GM06990 (cell line): ENCODE measurements at regions not wholly inside any gene's neighbourhood (a gene's known extent, or its start where the extent isn't known, plus 50 kb on each side); places are given as distances from the start of the nearest gene placed in this dataset.
"Not testable (repeated sequence)": the region's sequence is repeated elsewhere in the genome, so short reads cannot be mapped to it uniquely, and the experiment has no call there.

Experiments
- DNase-seq: peaks from one replicate; pipeline ENCODE4 v3.0.0-alpha.2; 2011; ENCODE audit not compliant: insufficient read length; ENCODE audit errors: extremely low read depth
- H3K27me3 ChIP-seq: replicated peaks from 2 replicates; pipeline ENCODE4 v1.6.0; 2011; ENCODE audit warnings: low read length; ENCODE audit not compliant: control insufficient read depth, insufficient read depth
- H3K36me3 ChIP-seq: 2 replicates; pipeline ENCODE4 v1.5.1; 2011; ENCODE audit warnings: low read length; ENCODE audit not compliant: control insufficient read depth, insufficient read depth
- H3K4me3 ChIP-seq: replicated peaks from 2 replicates; pipeline ENCODE4 v1.5.1; 2011; ENCODE audit warnings: low read depth, mild to moderate bottlenecking, control low read depth, low read length
- TF ChIP-seq, protein P1 (sequence below): IDR thresholded peaks from 2 replicates; pipeline ENCODE4 v1.5.1; 2011; ENCODE audit warnings: low read length, control low read depth, mild to moderate bottlenecking, inconsistent platforms; ENCODE audit not compliant: insufficient read depth, poor library complexity, severe bottlenecking

DNA sequence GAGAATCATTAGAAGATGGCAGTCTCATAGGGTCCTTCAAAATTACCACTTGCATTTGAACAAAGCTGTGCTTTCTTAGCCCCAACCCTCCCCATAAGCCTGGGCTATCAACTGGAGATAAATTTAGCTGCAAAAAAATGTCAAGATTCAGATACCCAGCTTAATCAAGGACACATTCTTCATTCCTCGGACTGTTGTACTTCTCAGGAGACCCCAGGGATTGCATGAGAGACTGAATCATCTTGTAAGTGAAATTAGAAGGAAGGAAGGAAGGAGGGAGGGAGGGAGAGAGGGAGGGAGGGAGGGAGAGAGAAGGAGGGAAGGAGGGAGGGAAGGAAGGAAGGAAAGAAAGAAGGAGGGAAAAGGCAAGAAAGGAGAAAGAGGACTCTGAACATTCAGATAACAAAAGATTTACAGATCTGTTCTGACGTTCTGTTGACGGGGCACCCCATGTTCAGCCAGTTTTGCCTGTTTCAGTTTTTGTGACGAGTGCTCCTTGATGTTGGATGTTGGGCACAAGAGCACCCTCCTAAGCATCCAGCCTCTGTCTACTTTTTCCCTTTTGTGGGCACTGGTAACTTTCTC is 498.7 kb downstream of the PREX1 start:
- TF ChIP-seq, protein P1, sequence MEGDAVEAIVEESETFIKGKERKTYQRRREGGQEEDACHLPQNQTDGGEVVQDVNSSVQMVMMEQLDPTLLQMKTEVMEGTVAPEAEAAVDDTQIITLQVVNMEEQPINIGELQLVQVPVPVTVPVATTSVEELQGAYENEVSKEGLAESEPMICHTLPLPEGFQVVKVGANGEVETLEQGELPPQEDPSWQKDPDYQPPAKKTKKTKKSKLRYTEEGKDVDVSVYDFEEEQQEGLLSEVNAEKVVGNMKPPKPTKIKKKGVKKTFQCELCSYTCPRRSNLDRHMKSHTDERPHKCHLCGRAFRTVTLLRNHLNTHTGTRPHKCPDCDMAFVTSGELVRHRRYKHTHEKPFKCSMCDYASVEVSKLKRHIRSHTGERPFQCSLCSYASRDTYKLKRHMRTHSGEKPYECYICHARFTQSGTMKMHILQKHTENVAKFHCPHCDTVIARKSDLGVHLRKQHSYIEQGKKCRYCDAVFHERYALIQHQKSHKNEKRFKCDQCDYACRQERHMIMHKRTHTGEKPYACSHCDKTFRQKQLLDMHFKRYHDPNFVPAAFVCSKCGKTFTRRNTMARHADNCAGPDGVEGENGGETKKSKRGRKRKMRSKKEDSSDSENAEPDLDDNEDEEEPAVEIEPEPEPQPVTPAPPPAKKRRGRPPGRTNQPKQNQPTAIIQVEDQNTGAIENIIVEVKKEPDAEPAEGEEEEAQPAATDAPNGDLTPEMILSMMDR = no peak
- no peak for DNase-seq
- Histone ChIP-seq H3K27me3 (no peaks in the 10 kb centered on the region; the same call in 1 of the 2 replicates), H3K36me3 (no peaks in the 10 kb centered on the region), H3K4me3 (no peak overlapping the region)

DNA sequence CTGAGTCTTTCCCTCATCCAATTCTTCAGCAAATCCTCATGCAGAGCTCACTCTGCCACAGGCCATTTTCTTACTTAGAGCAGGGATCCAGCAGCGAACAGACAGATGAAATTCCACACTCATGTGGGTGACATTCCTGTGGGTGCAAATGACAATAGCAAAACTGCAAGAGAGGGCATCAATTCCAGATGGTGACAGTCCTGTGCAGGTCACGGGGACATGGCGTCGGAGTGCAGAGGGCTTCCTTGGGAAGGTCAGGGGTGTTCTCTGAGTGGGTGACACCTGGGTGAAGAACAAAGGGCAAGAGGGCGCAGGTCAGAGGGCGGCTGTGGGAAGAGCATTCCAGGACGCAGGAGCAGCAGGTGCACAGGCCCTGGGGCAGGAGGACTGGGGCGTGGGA is 500.0 kb downstream of the PREX1 start:
- H3K27me3 ChIP-seq, H3K4me3 ChIP-seq, H3K36me3 ChIP-seq, DNase-seq: not testable (repeated sequence)

DNA sequence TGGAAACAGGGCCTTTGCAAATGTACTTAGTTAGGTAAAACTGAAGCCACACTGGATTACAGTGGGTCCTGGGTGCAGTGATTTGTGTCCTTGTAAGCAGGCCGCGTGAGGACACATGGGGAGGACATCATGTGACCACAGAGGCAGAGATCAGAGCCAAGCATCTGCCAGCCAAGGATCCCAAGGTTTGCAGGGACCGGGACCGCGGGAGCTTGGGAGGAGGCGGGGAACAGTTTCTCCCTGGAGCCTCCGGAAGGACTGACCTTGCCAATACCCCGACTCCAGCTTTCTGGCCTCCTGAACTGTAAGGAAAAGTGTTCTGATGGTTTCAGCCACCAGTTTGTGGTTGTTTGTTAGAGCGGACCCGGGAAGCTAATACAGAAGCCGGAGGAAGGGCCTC is 500.9 kb downstream of the PREX1 start:
- TF ChIP-seq, protein P1 = no peak
- no peak for DNase-seq
- no peaks in the 10 kb centered on the region; the same call in 1 of the 2 replicates for H3K27me3 ChIP-seq
- H3K36me3 ChIP-seq = no peaks in the 10 kb centered on the region
- no peak overlapping the region for H3K4me3 ChIP-seq

DNA sequence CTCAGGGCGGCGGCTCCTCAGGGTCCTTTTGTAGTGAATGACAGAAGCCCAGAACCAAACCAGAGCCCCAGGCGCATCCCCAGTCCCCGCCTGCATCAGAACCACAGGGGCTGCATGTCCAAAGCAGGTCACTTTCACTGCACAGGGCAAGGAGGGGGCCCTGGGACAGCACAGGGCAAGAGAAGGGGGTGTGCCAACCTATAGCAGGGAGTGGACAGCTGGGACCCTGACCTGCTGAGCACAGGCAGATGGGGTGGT is 501.4 kb downstream of the PREX1 start:
- no peak overlapping the region for H3K4me3 ChIP-seq
- TF ChIP-seq, protein P1 = no peak
- no peaks in the 10 kb centered on the region for H3K36me3 ChIP-seq
- no peaks in the 10 kb centered on the region; the same call in 1 of the 2 replicates for H3K27me3 ChIP-seq
- no peak for DNase-seq

DNA sequence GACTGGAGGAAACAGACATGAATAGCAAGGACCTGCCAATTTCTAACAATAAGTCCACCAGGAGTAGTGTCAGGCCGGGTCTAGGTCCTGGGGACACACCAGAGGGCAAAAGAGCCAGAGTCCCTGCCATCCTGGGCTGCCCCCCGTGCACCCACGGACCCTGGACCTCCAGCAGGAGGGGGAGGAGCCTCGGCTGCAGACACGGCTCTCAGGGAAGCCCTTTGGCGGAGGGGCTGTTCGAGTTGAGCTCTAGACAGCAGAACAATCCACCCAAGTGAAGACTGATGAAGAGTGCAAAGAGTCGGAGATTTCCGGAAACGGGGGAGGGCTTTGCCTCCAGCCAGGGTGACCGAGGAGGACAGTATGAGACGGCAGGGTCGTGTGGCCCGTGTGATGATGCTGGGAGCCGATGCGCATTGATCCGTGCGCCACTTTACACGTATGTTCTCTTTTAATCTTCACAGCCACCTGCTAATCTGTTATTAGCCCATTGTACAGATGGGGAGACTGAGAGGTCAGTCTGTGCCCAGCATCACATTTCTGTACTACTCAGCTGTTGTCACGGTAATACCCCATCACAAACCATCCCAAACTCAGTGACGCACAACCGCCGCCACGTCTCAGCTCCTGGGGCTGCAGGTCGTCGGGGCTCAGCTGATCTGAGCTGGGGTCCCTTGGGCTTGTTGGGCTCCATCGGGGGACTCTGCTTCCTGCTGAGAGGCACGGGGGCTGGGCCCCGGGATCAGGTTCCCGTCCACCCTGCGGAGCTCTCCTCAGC is 502.0 kb downstream of the PREX1 start:
- TF ChIP-seq, protein P1 = no peak
- Histone ChIP-seq H3K4me3 (no peak overlapping the region), H3K27me3 (no peaks in the 10 kb centered on the region; the same call in 1 of the 2 replicates)

DNA sequence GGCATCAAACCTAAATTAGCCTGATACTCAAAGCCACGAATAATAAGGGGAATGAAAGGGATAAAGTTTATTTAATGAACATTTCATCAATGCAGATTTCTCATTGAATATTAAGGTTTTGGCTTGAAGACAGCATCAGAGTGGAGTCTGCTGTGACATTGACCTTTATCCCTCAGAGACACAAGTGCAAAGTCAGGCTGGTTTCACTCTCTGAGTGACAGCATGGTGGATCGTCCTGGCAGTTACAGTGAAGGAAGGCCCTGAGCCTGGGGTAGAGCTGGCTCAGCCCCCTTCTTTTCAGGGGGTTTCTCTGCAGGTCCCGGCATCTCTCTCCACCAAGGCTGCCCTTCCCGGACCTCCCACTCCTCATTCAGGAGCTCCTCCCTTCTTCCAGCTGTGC is 503.1 kb downstream of the PREX1 start:
- TF ChIP-seq, protein P1 = no peak
- Histone ChIP-seq H3K4me3 (no peak overlapping the region), H3K27me3 (no peaks in the 10 kb centered on the region; the same call in 1 of the 2 replicates), H3K36me3 (no peaks in the 10 kb centered on the region)
- DNase-seq = no peak

More for the DNA sequence above, 502.0 kb downstream of the PREX1 start:
- no peak for DNase-seq
- H3K36me3 ChIP-seq = no peaks in the 10 kb centered on the region
